Neural progenitor cell (in vitro differentiated cells): ENCODE measurements at regions not wholly inside any gene's neighbourhood (a gene's known extent, or its start where the extent isn't known, plus 50 kb on each side); places are given as distances from the start of the nearest gene placed in this dataset.
"Not testable (repeated sequence)": the region's sequence is repeated elsewhere in the genome, so short reads cannot be mapped to it uniquely, and the experiment has no call there.

ENCODE experiments used
- DNase-seq: peaks from one replicate; pipeline ENCODE4 v3.0.0-alpha.2; 2016; ENCODE audit warnings: low spot score
- H2AFZ ChIP-seq: fragments of 200-600 bp; sonication (generic); replicated peaks from 2 replicates; pipeline ENCODE4 v1.6.1; 2016; ENCODE audit warnings: antibody characterized with exemption
- H3F3A ChIP-seq: fragments of 200-600 bp; sonication (generic); 2 replicates; pipeline ENCODE4 v1.6.1; 2016; ENCODE audit warnings: antibody characterized with exemption, low read depth
- H3K27ac ChIP-seq: fragments of 200-600 bp; sonication (generic); 2 replicates; pipeline ENCODE4 v1.5.1; 2016; ENCODE audit warnings: mild to moderate bottlenecking
- H3K27me3 ChIP-seq: fragments of 200-600 bp; sonication (generic); 2 replicates; pipeline ENCODE4 v1.6.1; 2016; ENCODE audit warnings: mild to moderate bottlenecking, moderate library complexity
- H3K36me3 ChIP-seq: fragments of 200-600 bp; sonication (generic); 2 replicates; pipeline ENCODE4 v1.5.1; 2016
- H3K4me1 ChIP-seq: fragments of 200-600 bp; sonication (generic); 2 replicates; pipeline ENCODE4 v1.6.1; 2016; ENCODE audit warnings: mixed run types
- H3K4me2 ChIP-seq: fragments of 200-600 bp; sonication (generic); 2 replicates; pipeline ENCODE4 v1.6.1; 2016
- H3K4me3 ChIP-seq: fragments of 200-600 bp; sonication (generic); 2 replicates; pipeline ENCODE4 v1.5.1; 2016
- H3K79me2 ChIP-seq: fragments of 200-600 bp; sonication (generic); 2 replicates; pipeline ENCODE4 v1.6.1; 2016; ENCODE audit warnings: low read depth
- H3K9ac ChIP-seq: fragments of 200-600 bp; sonication (generic); 2 replicates; pipeline ENCODE4 v1.6.1; 2016
- H3K9me3 ChIP-seq: fragments of 200-600 bp; sonication (generic); 2 replicates; pipeline ENCODE4 v1.5.1; 2016; ENCODE audit warnings: low read depth
- H4K20me1 ChIP-seq: fragments of 200-600 bp; sonication (generic); 2 replicates; pipeline ENCODE4 v1.6.1; 2016; ENCODE audit warnings: low read depth
- H3K27ac Mint-ChIP-seq: 3 replicates; pipeline ENCODE4 v1.8.0; 2021; ENCODE audit warnings: mixed read lengths
- H3K27me3 Mint-ChIP-seq: 2 replicates; pipeline ENCODE4 v1.8.0; 2022; ENCODE audit warnings: low read depth, mild to moderate bottlenecking, inconsistent platforms, moderate library complexity, mixed read lengths; ENCODE audit not compliant: insufficient read depth
- H3K36me3 Mint-ChIP-seq: 3 replicates; pipeline ENCODE4 v1.8.0; 2021; ENCODE audit warnings: mixed read lengths
- H3K4me1 Mint-ChIP-seq: 3 replicates; pipeline ENCODE4 v1.8.0; 2021; ENCODE audit warnings: mixed read lengths
- H3K4me3 Mint-ChIP-seq: 3 replicates; pipeline ENCODE4 v1.8.0; 2021; ENCODE audit warnings: mild to moderate bottlenecking, moderate library complexity, mixed read lengths
- H3K9me3 Mint-ChIP-seq: 3 replicates; pipeline ENCODE4 v1.8.0; 2020; ENCODE audit warnings: mixed read lengths
- EZH2 ChIP-seq: fragments of 200-600 bp; sonication (generic); IDR thresholded peaks from 2 replicates; pipeline ENCODE4 v1.6.1; 2017; ENCODE audit warnings: antibody characterized with exemption, mild to moderate bottlenecking, moderate library complexity
- EZH2phosphoT487 ChIP-seq: fragments of 200-600 bp; sonication (generic); IDR thresholded peaks from 2 replicates; pipeline ENCODE4 v1.6.1; 2017; ENCODE audit warnings: antibody characterized with exemption
- TF ChIP-seq, protein P1 (sequence below): fragments of 200-600 bp; sonication (generic); IDR thresholded peaks from 2 replicates; pipeline ENCODE4 v1.5.1; 2017; ENCODE audit warnings: antibody characterized with exemption, mild to moderate bottlenecking

DNA sequence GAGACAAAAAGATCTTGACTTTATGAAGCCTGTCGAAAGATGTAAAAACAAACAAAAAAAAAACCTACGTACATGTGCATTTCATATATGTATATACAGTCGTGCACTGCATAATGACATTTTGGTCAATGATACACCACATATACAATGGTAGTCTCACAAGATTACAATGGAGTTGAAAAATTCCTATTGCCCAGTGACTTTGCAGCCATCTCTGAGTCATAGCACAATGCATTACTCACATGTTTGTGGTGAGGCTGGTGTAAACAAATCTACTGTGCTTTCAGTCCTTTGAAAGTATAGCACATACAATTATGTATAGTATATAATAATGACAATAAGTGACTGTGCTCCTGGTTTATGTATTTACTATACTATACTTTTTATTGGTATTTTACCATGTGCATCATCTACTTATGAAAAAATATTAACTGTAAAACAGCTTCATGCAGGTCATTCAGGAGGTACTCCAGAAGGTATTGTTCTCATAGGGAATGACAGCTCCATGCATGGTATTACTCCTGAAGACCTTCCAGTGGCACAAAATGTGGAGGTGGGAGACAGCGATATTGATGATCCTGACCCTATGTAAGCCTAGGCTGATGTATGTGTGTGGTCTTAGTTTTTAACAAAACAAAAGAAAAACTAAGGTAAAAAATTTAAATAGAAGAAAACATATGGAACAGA, 73.7 kb upstream of the FST start:
- Histone ChIP-seq H3F3A (no peaks in the 10 kb centered on the region), H4K20me1 (no peaks in the 10 kb centered on the region), H2AFZ (no peak overlapping the region), H3K27me3 (no peaks in the 10 kb centered on the region), H3K4me3 (no peak overlapping the region), H3K27ac (no peak overlapping the region), H3K4me1 (no peaks in the 10 kb centered on the region), H3K9ac (no peak overlapping the region), H3K4me2 (no peak overlapping the region), H3K9me3 (no peaks in the 10 kb centered on the region), H3K36me3 (no peaks in the 10 kb centered on the region), H3K79me2 (no peaks in the 10 kb centered on the region)
- Mint-ChIP-seq H3K9me3 (no peaks in the 10 kb centered on the region), H3K27ac (no peak overlapping the region), H3K4me3 (no peak overlapping the region), H3K27me3 (no peaks in the 10 kb centered on the region), H3K4me1 (no peaks in the 10 kb centered on the region), H3K36me3 (no peaks in the 10 kb centered on the region)
- no peak for TF ChIP-seq EZH2phosphoT487
- TF ChIP-seq EZH2, result no peak
- TF ChIP-seq, protein P1, sequence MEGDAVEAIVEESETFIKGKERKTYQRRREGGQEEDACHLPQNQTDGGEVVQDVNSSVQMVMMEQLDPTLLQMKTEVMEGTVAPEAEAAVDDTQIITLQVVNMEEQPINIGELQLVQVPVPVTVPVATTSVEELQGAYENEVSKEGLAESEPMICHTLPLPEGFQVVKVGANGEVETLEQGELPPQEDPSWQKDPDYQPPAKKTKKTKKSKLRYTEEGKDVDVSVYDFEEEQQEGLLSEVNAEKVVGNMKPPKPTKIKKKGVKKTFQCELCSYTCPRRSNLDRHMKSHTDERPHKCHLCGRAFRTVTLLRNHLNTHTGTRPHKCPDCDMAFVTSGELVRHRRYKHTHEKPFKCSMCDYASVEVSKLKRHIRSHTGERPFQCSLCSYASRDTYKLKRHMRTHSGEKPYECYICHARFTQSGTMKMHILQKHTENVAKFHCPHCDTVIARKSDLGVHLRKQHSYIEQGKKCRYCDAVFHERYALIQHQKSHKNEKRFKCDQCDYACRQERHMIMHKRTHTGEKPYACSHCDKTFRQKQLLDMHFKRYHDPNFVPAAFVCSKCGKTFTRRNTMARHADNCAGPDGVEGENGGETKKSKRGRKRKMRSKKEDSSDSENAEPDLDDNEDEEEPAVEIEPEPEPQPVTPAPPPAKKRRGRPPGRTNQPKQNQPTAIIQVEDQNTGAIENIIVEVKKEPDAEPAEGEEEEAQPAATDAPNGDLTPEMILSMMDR, result no peak
- no peak for DNase-seq

DNA sequence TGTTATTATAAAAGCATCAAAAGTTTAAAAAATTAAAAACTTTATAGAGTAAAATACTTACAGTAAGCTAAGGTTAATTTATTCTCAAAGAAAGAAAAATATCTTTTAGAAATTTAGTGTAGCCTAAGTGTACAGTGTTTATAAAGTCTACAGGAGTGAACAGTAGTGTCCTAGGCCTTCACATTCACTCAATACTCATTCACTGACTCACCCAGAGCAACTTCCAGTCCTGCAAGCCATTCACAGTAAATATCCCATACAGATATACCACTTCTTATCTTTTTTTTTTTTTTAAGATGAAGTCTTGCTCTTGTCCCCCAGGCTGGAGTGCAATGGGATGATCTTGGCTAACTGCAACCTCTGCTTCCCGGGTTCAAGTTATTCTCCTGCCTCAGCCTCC, 73.1 kb upstream of the FST start:
- Mint-ChIP-seq H3K4me3 (no peak overlapping the region), H3K36me3 (no peaks in the 10 kb centered on the region), H3K27me3 (no peaks in the 10 kb centered on the region), H3K9me3 (no peaks in the 10 kb centered on the region), H3K27ac (no peak overlapping the region), H3K4me1 (no peaks in the 10 kb centered on the region)
- Histone ChIP-seq H4K20me1 (no peaks in the 10 kb centered on the region), H3F3A (no peaks in the 10 kb centered on the region), H3K27ac (no peak overlapping the region), H3K4me1 (no peaks in the 10 kb centered on the region), H3K4me3 (no peak overlapping the region), H3K4me2 (no peak overlapping the region), H3K9me3 (no peaks in the 10 kb centered on the region), H3K27me3 (no peaks in the 10 kb centered on the region), H2AFZ (no peak overlapping the region), H3K9ac (no peak overlapping the region), H3K79me2 (no peaks in the 10 kb centered on the region), H3K36me3 (no peaks in the 10 kb centered on the region)
- DNase-seq, result no peak
- TF ChIP-seq EZH2phosphoT487 (no peak), EZH2 (no peak)
- TF ChIP-seq, protein P1, result no peak

DNA sequence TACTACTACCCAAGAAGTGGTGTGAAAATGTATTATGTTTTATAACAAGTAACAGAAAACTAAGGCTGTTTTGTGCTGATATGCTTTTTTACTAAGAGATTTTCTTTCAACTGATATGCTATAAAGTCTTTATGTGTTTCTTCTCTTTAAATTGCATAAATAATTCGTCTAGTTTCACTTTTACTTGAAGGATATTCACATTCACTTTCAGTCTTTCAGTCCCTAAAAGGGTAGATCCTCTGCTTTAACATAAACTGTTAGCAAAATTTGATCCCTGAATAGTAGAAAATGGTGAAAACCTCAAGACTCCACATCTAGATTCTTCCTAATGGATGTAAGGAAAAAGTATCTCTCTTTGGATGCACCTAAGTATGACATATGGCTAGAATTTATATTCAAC, 69.0 kb upstream of the FST start:
- Histone ChIP-seq H3F3A (no peaks in the 10 kb centered on the region), H4K20me1 (no peaks in the 10 kb centered on the region), H2AFZ (no peak overlapping the region), H3K4me1 (no peaks in the 10 kb centered on the region), H3K9ac (no peak overlapping the region), H3K4me2 (no peak overlapping the region), H3K27ac (no peak overlapping the region), H3K27me3 (no peaks in the 10 kb centered on the region), H3K79me2 (no peaks in the 10 kb centered on the region), H3K4me3 (no peak overlapping the region), H3K36me3 (no peaks in the 10 kb centered on the region), H3K9me3 (no peaks in the 10 kb centered on the region)
- Mint-ChIP-seq H3K27me3 (no peaks in the 10 kb centered on the region), H3K4me1 (no peaks in the 10 kb centered on the region), H3K27ac (no peak overlapping the region), H3K4me3 (no peak overlapping the region), H3K9me3 (peaks cover 5% of the 10 kb centered on the region), H3K36me3 (no peaks in the 10 kb centered on the region)
- no peak for DNase-seq
- TF ChIP-seq EZH2 (no peak), EZH2phosphoT487 (no peak)
- TF ChIP-seq, protein P1, result no peak

- DNase-seq, H3K4me3 ChIP-seq, H3K27me3 Mint-ChIP-seq, H3F3A ChIP-seq, H3K36me3 Mint-ChIP-seq, H4K20me1 ChIP-seq, H3K9me3 Mint-ChIP-seq, H3K27ac ChIP-seq, H3K27ac Mint-ChIP-seq, H3K27me3 ChIP-seq, H3K79me2 ChIP-seq, H2AFZ ChIP-seq, H3K4me3 Mint-ChIP-seq, H3K36me3 ChIP-seq, H3K9ac ChIP-seq, H3K9me3 ChIP-seq, H3K4me1 Mint-ChIP-seq, H3K4me1 ChIP-seq, H3K4me2 ChIP-seq: not testable (repeated sequence)
Measured at GRCh38 chr5:53412499-53412898, 67.9 kb upstream of the FST start.
